AG04450 (cell line): ENCODE measurements at regions not wholly inside any gene's neighbourhood (a gene's known extent, or its start where the extent isn't known, plus 50 kb on each side); places are given as distances from the start of the nearest gene placed in this dataset.

ENCODE experiments used
- CTCF ChIA-PET: fragments of 300-600, 350-600 bp; formaldehyde crosslinking; extraction: SDS; loops from one replicate; lab custom pipeline; 2022; ENCODE audit warnings: antibody characterized with exemption, inconsistent platforms; lab: Charles Lee
- POLR2A ChIA-PET: fragments of 350-600 bp; formaldehyde crosslinking; extraction: SDS; loops from one replicate; lab custom pipeline; 2021; ENCODE audit warnings: antibody characterized with exemption, inconsistent platforms; lab: Yijun Ruan, JAX
- DNase-seq: peaks from one replicate; pipeline ENCODE4 v3.0.0-alpha.2; 2011; ENCODE audit warnings: low read depth, low spot score
- H3K27ac ChIP-seq: one replicate; pipeline ENCODE4 v1.5.1; 2012; ENCODE audit warnings: low read depth, low read length, control low read depth
- H3K27me3 ChIP-seq: one replicate; pipeline ENCODE4 v1.6.0; 2012; ENCODE audit warnings: low read length; ENCODE audit not compliant: control insufficient read depth, insufficient read depth
- H3K4me3 ChIP-seq: 2 replicates; pipeline ENCODE4 v1.5.1; 2011; ENCODE audit warnings: mild to moderate bottlenecking, low read depth, low read length, control low read depth
- H3K9me3 ChIP-seq: 2 replicates; pipeline ENCODE4 v1.5.1; 2012; ENCODE audit warnings: low read length; ENCODE audit not compliant: control insufficient read depth, insufficient read depth
- CTCF ChIP-seq: IDR thresholded peaks from 2 replicates; pipeline ENCODE4 v1.5.1; 2011; ENCODE audit warnings: low read depth, low read length, control low read depth, inconsistent platforms

DNA sequence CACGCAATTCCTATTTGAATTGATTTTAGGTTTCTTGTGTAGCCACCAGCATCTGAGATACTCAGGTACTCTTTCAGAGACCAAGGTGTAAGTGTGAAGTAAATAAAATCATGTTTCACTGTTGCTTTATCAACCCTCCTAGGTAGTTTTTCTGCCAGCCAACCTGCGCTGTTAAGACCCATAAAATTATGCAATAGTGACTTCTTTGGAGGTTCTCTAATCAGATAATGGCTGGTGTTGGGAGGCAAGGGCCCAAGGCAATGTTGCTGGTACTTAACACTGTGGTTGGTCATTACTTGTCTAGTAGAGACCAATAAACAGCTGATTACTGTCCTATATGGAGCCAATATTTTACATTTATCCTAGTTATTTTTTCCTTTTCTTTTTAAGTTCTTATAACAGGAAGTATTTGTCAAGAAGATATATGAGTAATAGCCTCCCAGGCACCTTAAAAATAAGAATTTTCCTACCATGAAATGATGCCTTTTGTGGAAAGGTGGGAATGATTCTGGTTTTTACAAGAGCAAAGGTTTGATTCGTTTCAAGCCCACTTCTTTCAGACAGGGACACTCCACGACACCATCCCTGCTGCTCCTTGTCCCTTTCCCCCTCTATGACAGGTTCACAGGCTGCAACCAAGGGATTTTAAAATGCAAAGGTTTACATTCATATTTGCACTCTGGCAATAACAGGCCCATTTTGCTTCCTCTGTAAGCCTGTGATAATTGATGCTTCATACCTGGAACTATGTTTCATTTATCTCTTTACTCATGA, 259.3 kb downstream of the MEIS1 start:
- H3K27ac ChIP-seq: no peak overlapping the region
- no peaks in the 10 kb centered on the region for H3K27me3 ChIP-seq
- no peaks in the 10 kb centered on the region for H3K9me3 ChIP-seq
- no peak overlapping the region for H3K4me3 ChIP-seq
- no peak for TF ChIP-seq CTCF
- ChIA-PET POLR2A (no interaction called here), CTCF (no interaction called here)
- DNase-seq: no peak

GRCh38 chr2:66695226-66695735, 260.4 kb downstream of the MEIS1 start:
- CTCF ChIA-PET: interaction anchor here (0.6 kb wide), 1 partner anchor 782 kb away, joined by 6 read pairs; no protein-coding TSS in a partner anchor
- DNase-seq: no peak
- H3K27me3 ChIP-seq: no peaks in the 10 kb centered on the region
- no peak overlapping the region for H3K4me3 ChIP-seq
- H3K27ac ChIP-seq: no peak overlapping the region
- H3K9me3 ChIP-seq: no peaks in the 10 kb centered on the region
- POLR2A ChIA-PET: no interaction called here
- TF ChIP-seq CTCF: no peak

- Histone ChIP-seq H3K27ac (no peak overlapping the region), H3K4me3 (no peak overlapping the region), H3K9me3 (no peaks in the 10 kb centered on the region), H3K27me3 (no peaks in the 10 kb centered on the region)
- no peak for TF ChIP-seq CTCF
- no peak for DNase-seq
- ChIA-PET POLR2A (no interaction called here), CTCF (no interaction called here)
These were observed 261.4 kb downstream of the MEIS1 start for GRCh38 chr2:66696374-66696773.

DNA sequence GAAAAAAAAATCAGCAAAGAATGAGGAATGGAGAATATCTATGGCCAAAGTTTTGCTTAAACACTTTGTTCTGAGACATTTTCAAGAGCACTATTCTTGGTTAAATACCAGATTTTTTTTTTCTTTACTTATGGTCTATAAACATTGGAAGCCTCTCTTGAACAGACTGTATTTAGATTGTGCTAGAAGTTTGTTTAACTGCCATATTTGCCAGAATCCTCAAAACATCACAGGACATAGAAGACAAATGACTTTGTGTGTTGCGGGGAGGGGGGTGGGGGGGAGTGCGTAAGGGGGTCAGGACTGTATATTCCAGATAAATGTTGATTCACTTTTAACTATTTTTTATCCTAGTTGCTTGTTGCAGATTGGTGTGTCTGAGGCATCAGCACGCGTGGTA, 262.0 kb downstream of the MEIS1 start:
- H3K27ac ChIP-seq: no peak overlapping the region
- CTCF ChIA-PET: no interaction called here

More for the DNA sequence above, 262.0 kb downstream of the MEIS1 start:
- no peak for DNase-seq
- Histone ChIP-seq H3K4me3 (no peak overlapping the region), H3K27me3 (no peaks in the 10 kb centered on the region), H3K9me3 (no peaks in the 10 kb centered on the region)
- no peak for TF ChIP-seq CTCF
- POLR2A ChIA-PET: no interaction called here
